ENCODE measurements at regions not wholly inside any gene's neighbourhood (a gene's known extent, or its start where the extent isn't known, plus 50 kb on each side); places are given as distances from the start of the nearest gene placed in this dataset.
A peak's percentile ranks its signal among the peaks of the same experiment; 100 is the strongest.
"Not testable (repeated sequence)": the region's sequence is repeated elsewhere in the genome, so short reads cannot be mapped to it uniquely, and the experiment has no call there.

DNA sequence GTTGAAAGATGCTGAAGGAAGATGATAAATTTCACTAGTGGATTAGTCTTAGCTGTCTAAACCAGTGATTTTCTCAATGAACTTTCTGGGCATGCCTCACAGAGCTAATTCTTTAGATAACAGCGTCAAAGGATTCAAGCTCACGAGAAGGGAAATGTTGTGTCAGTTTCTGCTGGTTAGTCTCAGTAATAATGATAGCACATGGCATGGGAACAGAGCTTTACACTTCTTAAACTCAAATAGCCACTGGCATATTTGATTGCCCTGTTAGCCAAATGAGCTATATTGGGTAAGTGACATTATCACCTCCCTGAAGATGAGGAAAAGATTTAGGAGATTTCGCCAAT is 139.3 kb upstream of the NR3C1 start:
- DNase-seq (ENCODE audit: insufficient read length, low spot score) = no peak
- no peak for TF ChIP-seq POLR2A (IDR thresholded peaks at IDR 0.05; ENCODE audit: low read depth, low read length)
- FAIRE-seq = peak; percentile 36

DNA sequence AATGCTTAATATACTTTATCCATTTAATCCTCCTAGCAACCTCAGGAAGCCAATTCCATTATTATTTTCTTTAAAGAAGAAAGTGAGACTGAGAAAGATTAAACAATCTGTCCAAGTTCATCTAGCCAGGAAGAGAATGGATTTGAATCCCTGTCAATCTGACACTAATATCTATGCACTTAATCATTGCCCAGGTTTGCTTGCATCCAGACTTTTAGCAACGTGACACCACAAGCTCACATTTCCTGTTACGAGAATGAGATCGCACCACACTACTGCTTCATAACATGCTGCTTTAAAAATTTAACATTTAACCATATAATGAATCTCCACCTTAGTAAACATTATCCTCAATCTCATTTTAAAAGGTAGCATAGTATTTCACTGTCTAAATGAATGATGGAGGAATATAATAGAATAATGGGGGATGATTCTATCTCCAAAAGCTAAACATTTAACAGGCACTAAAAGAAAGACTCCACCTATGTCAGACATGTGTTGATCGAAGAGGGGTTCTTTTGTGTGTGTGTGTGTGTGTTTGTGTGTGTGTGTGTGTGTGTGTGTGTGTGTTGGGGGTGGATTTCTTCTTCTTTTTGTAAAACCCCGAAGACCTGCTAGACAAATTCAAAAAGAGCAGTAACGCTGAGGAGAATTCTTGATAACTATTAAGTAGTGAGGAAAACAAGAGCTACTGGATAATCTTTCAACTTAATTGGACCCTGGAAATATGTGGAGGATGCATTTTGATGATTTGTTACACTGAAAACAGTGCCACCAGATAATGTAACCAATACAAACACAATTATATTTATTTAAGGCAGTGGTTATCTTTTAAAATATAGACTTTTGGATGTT is 138.7 kb upstream of the NR3C1 start:
- no peak for TF ChIP-seq POLR2A (IDR thresholded peaks at IDR 0.05; ENCODE audit: low read depth, low read length)
- FAIRE-seq (no peak), DNase-seq (ENCODE audit: insufficient read length, low spot score) (no peak)

DNA sequence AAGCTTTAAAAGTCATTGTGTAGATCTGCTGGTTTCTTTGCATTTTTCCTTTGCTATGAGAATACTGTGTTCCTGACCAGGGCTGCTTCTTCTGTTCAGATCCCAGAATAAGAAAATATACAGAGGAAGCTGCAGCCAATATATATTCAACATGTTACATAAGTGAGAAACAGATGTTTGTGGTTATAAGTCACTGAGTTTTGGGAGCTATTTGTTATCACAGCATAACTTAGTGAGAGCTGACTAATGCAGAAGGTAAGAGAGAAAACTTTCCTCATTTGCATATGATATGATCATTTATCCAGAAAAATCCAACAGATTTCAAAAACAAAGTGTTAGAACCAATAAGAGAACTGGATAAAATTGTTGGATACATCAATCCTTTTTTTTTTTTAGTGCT is 136.3 kb upstream of the NR3C1 start:
- no peak for DNase-seq (ENCODE audit: insufficient read length, low spot score)
- no peak for TF ChIP-seq POLR2A (IDR thresholded peaks at IDR 0.05; ENCODE audit: low read depth, low read length)
- no peak for FAIRE-seq

DNA sequence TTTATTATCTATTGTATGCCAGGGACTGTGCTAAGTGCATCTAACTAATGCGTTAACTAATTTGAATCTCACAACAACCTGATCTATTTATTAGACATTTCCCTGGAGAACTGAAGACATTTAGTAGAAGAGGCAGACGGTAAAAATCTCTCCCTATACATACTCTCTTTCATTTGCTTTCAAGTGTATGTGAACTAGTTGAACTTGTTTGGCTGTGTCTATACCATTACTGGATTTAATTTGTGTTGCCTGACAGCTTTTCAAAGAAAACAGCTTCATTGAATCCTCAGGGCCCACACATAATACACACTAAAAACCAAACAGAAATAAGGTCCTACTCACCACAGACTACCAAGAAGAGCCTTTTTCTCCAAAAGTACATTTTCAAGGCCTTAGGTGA is 133.6 kb upstream of the NR3C1 start:
- no peak for DNase-seq (ENCODE audit: insufficient read length, low spot score)
- FAIRE-seq = no peak
- TF ChIP-seq POLR2A (IDR thresholded peaks at IDR 0.05; ENCODE audit: low read depth, low read length) = no peak

DNA sequence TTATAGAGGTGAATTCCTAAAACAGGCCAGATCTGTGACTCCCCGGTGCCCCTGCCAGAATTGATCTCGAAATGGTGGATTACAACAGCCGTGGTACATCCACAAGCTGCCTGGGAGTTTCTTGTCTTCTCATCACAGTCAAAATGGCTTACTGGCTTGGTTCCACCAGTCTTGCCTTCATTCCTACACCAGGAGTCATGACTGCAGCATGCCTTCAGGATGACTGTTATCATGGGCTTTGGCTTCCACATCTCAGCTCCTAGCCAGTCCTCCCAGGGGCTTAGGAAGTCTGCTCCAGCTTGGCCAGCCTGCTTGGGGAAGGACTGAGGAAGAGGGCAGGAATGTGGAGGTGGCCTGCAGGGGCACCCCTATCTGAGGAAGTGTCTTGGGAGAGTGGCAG is 132.9 kb upstream of the NR3C1 start:
- FAIRE-seq (peak; percentile 99), DNase-seq (ENCODE audit: insufficient read length, low spot score) (peak; percentile 56)
- no peak for TF ChIP-seq POLR2A (IDR thresholded peaks at IDR 0.05; ENCODE audit: low read depth, low read length)

DNA sequence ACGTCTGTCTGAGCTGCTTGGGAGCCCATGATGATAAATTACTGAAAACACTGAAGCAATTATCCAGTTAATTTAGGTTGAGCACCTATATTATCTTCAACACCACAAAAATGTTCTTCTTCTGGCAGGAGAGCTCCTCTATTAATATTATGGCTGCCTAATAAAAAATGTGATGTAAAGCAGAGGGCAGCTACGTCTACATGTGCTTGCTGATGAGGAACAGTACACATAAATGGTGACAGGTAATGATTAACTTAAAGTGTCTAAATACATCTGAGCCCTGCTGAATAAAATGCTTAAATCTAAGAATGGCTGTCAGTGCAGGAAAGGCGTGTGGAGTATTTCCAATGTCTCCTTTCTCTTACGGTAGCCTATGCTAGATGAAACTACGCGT is 131.3 kb upstream of the NR3C1 start:
- TF ChIP-seq POLR2A (IDR thresholded peaks at IDR 0.05; ENCODE audit: low read depth, low read length) = no peak
- FAIRE-seq = no peak
- DNase-seq (ENCODE audit: insufficient read length, low spot score) = no peak

DNA sequence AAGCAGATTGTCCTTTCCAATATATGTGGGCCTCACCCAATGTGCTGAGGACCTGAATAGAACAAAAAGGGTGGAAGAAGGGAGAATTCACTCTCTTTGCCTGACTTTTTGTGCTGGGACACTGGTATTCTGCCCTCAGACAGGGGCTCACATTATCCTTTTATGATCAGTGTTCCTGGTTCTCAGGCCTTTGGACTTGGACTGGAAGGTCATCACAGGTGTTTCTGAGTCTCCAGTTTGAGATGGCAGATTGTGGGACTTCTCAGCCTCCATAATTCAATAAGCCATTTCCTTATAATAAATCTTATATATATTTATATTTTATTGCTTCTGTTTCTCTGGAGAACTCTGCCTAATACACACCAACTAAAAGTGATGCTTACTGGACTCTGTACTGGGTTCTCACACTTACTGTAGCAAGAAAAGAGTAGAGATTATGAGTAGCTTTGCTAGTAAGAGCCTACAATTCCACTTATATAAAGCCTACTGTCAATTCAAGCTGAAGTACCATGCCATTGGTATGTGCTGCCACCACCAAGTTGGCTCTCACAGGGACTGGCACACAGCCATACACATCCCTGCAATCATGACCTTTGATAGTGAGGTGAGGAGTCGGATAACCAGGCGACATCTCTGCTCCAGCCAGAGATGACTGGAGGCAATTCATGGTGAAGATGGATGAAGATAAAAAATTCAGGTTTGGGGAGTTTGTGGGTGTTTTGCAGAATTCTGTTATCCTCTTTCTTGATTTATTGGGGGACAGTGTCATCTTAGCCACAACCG is 130.7 kb upstream of the NR3C1 start:
- no peak for DNase-seq (ENCODE audit: insufficient read length, low spot score)
- no peak for FAIRE-seq
- TF ChIP-seq POLR2A (IDR thresholded peaks at IDR 0.05; ENCODE audit: low read depth, low read length) = no peak

DNA sequence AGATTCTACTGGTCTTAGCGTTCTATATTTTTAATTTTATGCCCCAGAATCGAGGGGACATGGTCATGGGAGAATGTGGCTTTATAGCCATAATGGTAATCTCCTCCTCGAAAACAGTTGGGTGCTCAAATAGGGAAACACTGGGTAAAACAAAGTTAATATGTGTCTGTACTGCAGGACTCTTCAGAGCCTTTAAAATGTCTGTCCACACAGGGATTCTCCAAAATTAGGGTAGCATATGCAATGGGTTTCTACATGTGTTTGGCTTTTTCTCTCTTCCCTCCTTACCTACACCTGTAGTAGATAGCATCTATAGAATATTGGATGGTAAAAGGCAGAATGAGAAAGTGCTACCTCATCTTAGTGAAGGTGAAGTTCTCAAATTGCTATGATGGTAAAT is 130.0 kb upstream of the NR3C1 start:
- TF ChIP-seq POLR2A (IDR thresholded peaks at IDR 0.05; ENCODE audit: low read depth, low read length) = no peak
- DNase-seq (ENCODE audit: insufficient read length, low spot score) (no peak), FAIRE-seq (no peak)

DNA sequence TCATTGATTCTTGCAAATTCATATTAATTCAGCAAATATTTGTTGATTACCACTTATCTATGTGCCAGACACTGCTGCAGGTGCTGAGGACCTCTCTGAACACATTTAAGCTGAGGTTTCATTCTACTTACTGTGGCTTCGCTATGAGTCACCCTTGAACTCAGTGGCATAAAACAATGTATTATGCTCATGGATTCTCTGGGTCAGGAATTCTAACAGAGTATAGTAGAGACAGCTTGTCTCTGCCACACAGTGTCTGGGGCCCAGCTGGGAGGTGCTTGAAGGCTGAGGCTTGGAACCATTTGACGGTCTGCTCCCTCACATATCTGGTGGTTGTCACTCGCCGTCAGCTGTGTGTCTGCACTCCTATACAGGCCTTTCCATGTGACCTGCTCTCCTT is 124.3 kb upstream of the NR3C1 start:
- peak; percentile 75 for FAIRE-seq
- no peak for TF ChIP-seq POLR2A (IDR thresholded peaks at IDR 0.05; ENCODE audit: low read depth, low read length)
- DNase-seq (ENCODE audit: insufficient read length, low spot score) = no peak

DNA sequence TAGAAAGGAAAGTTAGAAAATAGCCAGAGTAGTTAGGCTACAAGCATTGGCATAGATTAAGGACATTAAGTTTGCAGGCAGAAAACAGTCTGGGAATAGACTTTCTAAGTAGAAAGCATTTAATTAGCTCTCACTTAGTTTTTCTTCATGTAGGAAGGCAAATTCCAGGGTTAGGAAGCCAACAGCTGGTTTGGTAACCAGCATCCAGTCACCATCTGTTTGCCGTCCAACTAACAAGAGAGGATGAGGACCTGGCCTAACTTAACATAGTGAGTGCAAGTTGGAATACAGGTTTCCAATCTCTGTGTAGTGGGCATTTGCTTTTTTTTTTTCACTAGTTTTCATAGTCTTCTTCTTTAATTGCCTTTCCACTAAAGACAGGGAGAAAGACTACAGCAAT is 121.7 kb upstream of the NR3C1 start:
- DNase-seq (ENCODE audit: insufficient read length, low spot score) = no peak
- no peak for FAIRE-seq
- no peak for TF ChIP-seq POLR2A (IDR thresholded peaks at IDR 0.05; ENCODE audit: low read depth, low read length)

DNA sequence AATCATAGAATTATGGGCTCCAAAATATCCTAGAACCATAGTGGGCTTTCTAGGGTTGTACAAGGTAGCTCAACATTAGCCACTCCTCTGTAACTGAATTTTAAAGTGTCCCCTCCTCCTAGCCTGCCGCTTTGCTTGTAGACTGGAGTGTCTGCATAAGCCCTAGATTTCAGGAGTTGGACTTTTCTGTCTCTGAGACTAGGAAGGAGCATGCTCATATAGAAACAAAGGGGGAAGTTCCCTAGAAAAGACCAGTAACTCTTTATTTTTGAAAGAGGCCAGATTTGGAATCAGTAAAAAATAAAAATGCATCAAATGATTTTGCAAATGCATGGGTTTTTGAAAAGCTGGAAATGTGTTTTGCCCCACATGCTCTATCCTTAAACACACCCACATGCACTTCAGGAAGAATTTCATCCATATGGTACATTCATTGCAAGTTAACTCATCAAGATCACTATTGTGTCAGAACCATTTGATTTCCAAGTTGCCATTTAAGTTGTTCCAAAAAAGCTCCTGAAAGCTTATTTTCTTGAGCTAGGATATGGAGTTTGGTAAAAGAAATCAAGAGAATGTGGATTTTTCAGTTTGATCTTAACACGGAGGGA is 121.0 kb upstream of the NR3C1 start:
- FAIRE-seq = no peak
- no peak for DNase-seq (ENCODE audit: insufficient read length, low spot score)
- no peak for TF ChIP-seq POLR2A (IDR thresholded peaks at IDR 0.05; ENCODE audit: low read depth, low read length)

DNA sequence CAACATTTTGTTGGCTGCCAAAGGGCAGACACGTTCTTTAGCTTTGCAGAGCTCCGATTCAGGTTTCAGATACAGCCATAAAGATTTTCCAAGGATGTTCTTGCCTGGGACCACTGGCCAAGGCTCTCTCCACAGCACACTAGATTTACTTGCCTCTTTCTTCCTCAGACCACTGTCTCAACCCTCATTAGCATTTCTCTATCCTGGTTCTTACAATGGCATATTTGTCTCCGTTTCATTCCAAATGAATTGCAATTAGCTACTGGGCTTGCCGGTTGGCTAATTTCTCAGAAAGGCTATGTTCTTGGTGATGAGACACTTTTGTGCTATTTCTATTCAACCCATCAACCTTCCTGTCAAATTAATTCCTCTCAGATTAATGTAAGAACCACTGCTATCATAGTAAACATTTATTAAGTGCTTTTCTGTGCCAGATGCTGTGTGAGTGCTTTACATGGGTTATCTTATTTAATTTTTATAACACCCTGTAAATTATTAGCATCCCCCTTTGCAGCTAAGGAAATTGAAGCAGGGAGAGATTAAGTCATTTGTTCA is 118.4 kb upstream of the NR3C1 start:
- no peak for TF ChIP-seq POLR2A (IDR thresholded peaks at IDR 0.05; ENCODE audit: low read depth, low read length)
- FAIRE-seq (no peak), DNase-seq (ENCODE audit: insufficient read length, low spot score) (no peak)

DNA sequence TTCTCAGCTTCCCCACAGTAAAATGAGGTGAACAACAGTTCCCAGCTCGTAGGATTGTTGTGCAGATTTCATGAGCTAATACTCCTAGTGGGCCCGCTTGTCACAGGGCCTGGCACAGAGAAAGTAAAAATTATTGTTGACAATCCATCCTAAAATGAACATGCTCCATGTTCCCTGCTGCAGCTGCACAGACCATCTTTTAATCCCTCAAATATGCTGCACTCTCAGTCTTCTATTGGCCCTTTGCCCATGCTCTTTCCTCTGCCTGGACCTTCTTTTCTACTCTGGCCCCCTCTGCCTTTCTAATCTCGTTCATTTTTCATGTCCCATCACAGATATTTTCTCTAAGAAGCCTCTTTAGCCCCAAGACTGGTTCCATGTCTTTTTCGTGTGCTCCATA is 117.7 kb upstream of the NR3C1 start:
- DNase-seq (ENCODE audit: insufficient read length, low spot score) = no peak
- FAIRE-seq = no peak
- TF ChIP-seq POLR2A (IDR thresholded peaks at IDR 0.05; ENCODE audit: low read depth, low read length) = no peak

DNA sequence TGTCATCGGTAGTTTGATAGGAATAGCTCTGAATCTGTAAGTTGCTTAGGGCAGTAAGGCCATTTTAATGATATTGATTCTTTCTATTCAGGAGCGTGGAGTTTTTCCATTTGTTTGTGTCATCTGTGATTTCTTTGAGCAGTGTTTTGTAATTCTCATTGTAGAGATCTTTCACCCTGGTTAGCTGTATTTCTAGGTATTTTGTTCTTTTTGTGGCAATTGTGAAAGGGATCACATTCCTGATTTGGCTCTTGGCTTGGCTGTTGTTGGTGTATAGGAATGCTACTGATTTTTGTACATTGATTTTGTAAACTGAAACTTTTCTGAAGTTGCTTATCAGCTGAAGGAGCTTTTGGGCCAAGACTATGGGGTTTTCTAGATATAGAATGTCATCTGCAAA is 115.7 kb upstream of the NR3C1 start:
- FAIRE-seq = not testable (repeated sequence)

DNA sequence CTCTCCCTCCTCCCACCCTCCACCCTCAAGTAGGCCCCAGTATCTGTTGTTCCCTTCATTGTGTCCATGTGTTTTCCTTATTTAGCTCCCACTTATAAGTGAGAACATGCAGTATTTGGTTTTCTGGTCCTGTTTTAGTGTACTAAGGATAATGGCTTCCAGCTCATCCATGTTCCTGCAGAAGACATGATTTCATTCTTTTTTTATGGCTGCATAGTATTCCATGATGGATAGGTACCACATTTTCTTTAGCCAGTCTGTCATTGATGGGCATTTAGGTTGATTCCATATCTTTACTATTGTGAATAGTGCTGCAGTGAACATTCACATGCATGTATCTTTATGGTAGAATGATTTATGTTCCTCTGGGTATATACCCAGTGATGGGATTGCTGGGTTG is 114.3 kb upstream of the NR3C1 start:
- DNase-seq (ENCODE audit: insufficient read length, low spot score); FAIRE-seq: not testable (repeated sequence)

More for the DNA sequence above, 115.7 kb upstream of the NR3C1 start:
- not testable (repeated sequence) for DNase-seq (ENCODE audit: insufficient read length, low spot score)
